GM18517 (cell line): ENCODE measurements at regions not wholly inside any gene's neighbourhood (a gene's known extent, or its start where the extent isn't known, plus 50 kb on each side); places are given as distances from the start of the nearest gene placed in this dataset.

Experiments used
- ATAC-seq: cut with Tn5 transposase; IDR thresholded peaks from one replicate; pipeline ENCODE4 v1.9.1; 2021; ENCODE audit warnings: mild to moderate bottlenecking, moderate library complexity; ENCODE audit not compliant: unreplicated experiment

GRCh38 chr3:110070161-110070916, 733.0 kb upstream of the DPPA4 start:
- ATAC-seq, result no peak

GRCh38 chr3:110074095-110074494, 736.7 kb upstream of the DPPA4 start:
- no peak for ATAC-seq

GRCh38 chr3:110077093-110077492, 739.7 kb upstream of the DPPA4 start:
- ATAC-seq, result no peak

- no peak for ATAC-seq
Measured at GRCh38 chr3:110093411-110093810, 756.1 kb upstream of the DPPA4 start.

GRCh38 chr3:110093812-110094401, 756.6 kb upstream of the DPPA4 start:
- no peak for ATAC-seq

GRCh38 chr3:110099711-110100110, 762.4 kb upstream of the DPPA4 start:
- no peak for ATAC-seq

GRCh38 chr3:110101361-110101760, 764.0 kb upstream of the DPPA4 start:
- ATAC-seq, result no peak

- no peak for ATAC-seq
Measured at GRCh38 chr3:110106805-110107204, 769.5 kb upstream of the DPPA4 start.

GRCh38 chr3:110123946-110124345, 786.6 kb upstream of the DPPA4 start:
- ATAC-seq, result no peak

GRCh38 chr3:110126065-110126464, 788.7 kb upstream of the DPPA4 start:
- no peak for ATAC-seq

GRCh38 chr3:110133971-110134370, 796.6 kb upstream of the DPPA4 start:
- no peak for ATAC-seq

- no peak for ATAC-seq
Measured at GRCh38 chr3:110139048-110139447, 801.7 kb upstream of the DPPA4 start.

GRCh38 chr3:110139821-110140220, 802.5 kb upstream of the DPPA4 start:
- ATAC-seq, result no peak

- ATAC-seq, result no peak
Measured at GRCh38 chr3:110149763-110150162, 812.4 kb upstream of the DPPA4 start.

- no peak for ATAC-seq
Measured at GRCh38 chr3:110157221-110157620, 819.9 kb upstream of the DPPA4 start.

GRCh38 chr3:110164632-110165369, 827.5 kb upstream of the DPPA4 start:
- no peak for ATAC-seq

- ATAC-seq, result no peak
Measured at GRCh38 chr3:110165370-110165743, 828.0 kb upstream of the DPPA4 start.

- ATAC-seq, result no peak
Measured at GRCh38 chr3:110165753-110166152, 828.4 kb upstream of the DPPA4 start.

- no peak for ATAC-seq
Measured at GRCh38 chr3:110166791-110167190, 829.4 kb upstream of the DPPA4 start.

GRCh38 chr3:110174908-110175307, 837.6 kb upstream of the DPPA4 start:
- no peak for ATAC-seq

GRCh38 chr3:110178965-110179364, 841.6 kb upstream of the DPPA4 start:
- ATAC-seq, result no peak

GRCh38 chr3:110180733-110181132, 843.4 kb upstream of the DPPA4 start:
- no peak for ATAC-seq
